Prostate gland (tissue), 2 donors: ENCODE measurements at regions not wholly inside any gene's neighbourhood (a gene's known extent, or its start where the extent isn't known, plus 50 kb on each side); places are given as distances from the start of the nearest gene placed in this dataset.

ENCODE experiments used
- CTCF ChIP-seq, 4 experiments: fragments of 200-600 bp in 2 of 4; fragments of 450-650 bp in 2 of 4; sonication (generic) in 2 of 4; IDR thresholded peaks; 1 replicate in 3 of 4; 2 replicates in 1 of 4; pipeline ENCODE4 v1.5.1; 2016 to 2019; ENCODE audit warnings: antibody characterized with exemption in 4 of 4, mild to moderate bottlenecking in 2 of 4, moderate library complexity in 2 of 4
- POLR2A ChIP-seq: fragments of 450-650 bp; IDR thresholded peaks from one replicate; pipeline ENCODE4 v1.6.1; 2016; ENCODE audit warnings: antibody characterized with exemption, mild to moderate bottlenecking
- POLR2AphosphoS5 ChIP-seq: sonication (generic); formaldehyde crosslinking; IDR thresholded peaks from one replicate; pipeline ENCODE4 v1.6.1; 2017; ENCODE audit warnings: antibody characterized with exemption

- TF ChIP-seq CTCF (IDR thresholded peaks at IDR 0.05) (no peak), POLR2AphosphoS5 (no peak), POLR2A (no peak)
These were observed 81.4 kb upstream of the PIK3R1 start for GRCh38 chr5:68134033-68134668.
